Gastroesophageal sphincter (tissue), 3 donors: ENCODE measurements at regions not wholly inside any gene's neighbourhood (a gene's known extent, or its start where the extent isn't known, plus 50 kb on each side); places are given as distances from the start of the nearest gene placed in this dataset.

Experiments used
- CTCF ChIP-seq, 4 experiments: fragments of 200-600 bp in 2 of 4; fragments of 450-650 bp in 2 of 4; sonication (generic) in 1 of 4; IDR thresholded peaks; one replicate each; pipeline ENCODE4 v1.5.1; 2017 to 2019; ENCODE audit warnings: antibody characterized with exemption in 4 of 4, mild to moderate bottlenecking in 2 of 4, moderate library complexity in 2 of 4
- EP300 ChIP-seq: sonication (generic); formaldehyde crosslinking; IDR thresholded peaks from one replicate; pipeline ENCODE4 v1.6.1; 2017; ENCODE audit warnings: antibody characterized with exemption, mild to moderate bottlenecking
- POLR2A ChIP-seq, 2 donors: fragments of 450-650 bp; IDR thresholded peaks; one replicate each; pipeline ENCODE4 v1.6.1; 2017; ENCODE audit warnings: antibody characterized with exemption in 2 of 2, mild to moderate bottlenecking in 2 of 2, moderate library complexity in 1 of 2
- POLR2AphosphoS5 ChIP-seq: sonication (generic); formaldehyde crosslinking; IDR thresholded peaks from one replicate; pipeline ENCODE4 v1.6.1; 2017; ENCODE audit warnings: antibody characterized with exemption

GRCh38 chr21:16837721-16838120 is 675.1 kb upstream of the CXADR start:
- TF ChIP-seq CTCF (IDR thresholded peaks at IDR 0.05): no peak
- TF ChIP-seq POLR2A (IDR thresholded peaks at IDR 0.05): no peak
- no peak for TF ChIP-seq POLR2AphosphoS5
- TF ChIP-seq EP300: no peak
